Nephron (organoid): ENCODE measurements at regions not wholly inside any gene's neighbourhood (a gene's known extent, or its start where the extent isn't known, plus 50 kb on each side); places are given as distances from the start of the nearest gene placed in this dataset.

ENCODE experiments used
- H3K27ac Mint-ChIP-seq, 3 experiments: 2 replicates each; pipeline ENCODE4 v1.8.0; 2020; ENCODE audit warnings: mixed read lengths in 3 of 3, mild to moderate bottlenecking in 2 of 3, moderate library complexity in 1 of 3
- H3K27me3 Mint-ChIP-seq: 2 replicates; pipeline ENCODE4 v1.8.0; 2021; ENCODE audit warnings: low read depth, mild to moderate bottlenecking, moderate library complexity, mixed read lengths
- H3K36me3 Mint-ChIP-seq: 2 replicates; pipeline ENCODE4 v1.8.0; 2020; ENCODE audit warnings: low read depth, mixed read lengths
- H3K4me1 Mint-ChIP-seq: 2 replicates; pipeline ENCODE4 v1.8.0; 2020; ENCODE audit warnings: mixed read lengths
- H3K4me3 Mint-ChIP-seq, 3 experiments: 2 replicates each; pipeline ENCODE4 v1.8.0; 2020; ENCODE audit warnings: mild to moderate bottlenecking in 3 of 3, mixed read lengths in 3 of 3, moderate library complexity in 2 of 3
- H3K9me3 Mint-ChIP-seq: 2 replicates; pipeline ENCODE4 v1.8.0; 2020; ENCODE audit warnings: mixed read lengths
- CTCF ChIP-seq, 3 experiments: fragments of 200-600 bp; sonication (generic); IDR thresholded peaks; one replicate each; pipeline ENCODE4 v1.5.0; 2021; ENCODE audit warnings: antibody characterized with exemption in 3 of 3; ENCODE audit not compliant: unreplicated experiment in 3 of 3

DNA sequence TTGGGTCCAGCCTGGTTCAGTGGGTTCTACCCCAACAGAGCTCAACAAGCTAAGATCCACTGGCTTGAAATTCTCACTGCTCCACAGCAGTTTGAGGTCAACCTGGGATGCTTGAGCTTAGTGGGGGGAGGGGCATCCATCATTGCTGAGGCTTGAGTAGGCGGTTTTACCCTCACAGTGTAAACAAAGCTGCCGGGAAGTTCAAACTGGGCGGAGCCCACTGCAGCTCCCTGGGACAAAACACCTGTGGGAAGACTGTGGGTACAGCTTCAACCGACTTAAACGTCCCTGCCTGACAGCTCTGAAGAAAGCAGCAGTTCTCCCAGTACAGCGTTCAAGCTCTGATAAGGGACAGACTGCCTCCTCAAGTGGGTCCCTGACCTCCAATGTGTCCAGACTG lies 1161.9 kb downstream of the UQCRFS1 start:
- Mint-ChIP-seq H3K36me3 (no peaks in the 10 kb centered on the region), H3K4me1 (no peaks in the 10 kb centered on the region), H3K4me3 (no peak overlapping the region), H3K27me3 (peaks cover 5% of the 10 kb centered on the region), H3K27ac (no peak overlapping the region), H3K9me3 (peaks cover 17% of the 10 kb centered on the region)
- TF ChIP-seq CTCF (IDR thresholded peaks at IDR 0.05; ENCODE audit: unreplicated experiment in 3 of 3): no peak

GRCh38 chr19:28049875-28050274 lies 1163.1 kb downstream of the UQCRFS1 start:
- no peaks in the 10 kb centered on the region for H3K27me3 Mint-ChIP-seq

GRCh38 chr19:28046932-28047331 lies 1166.0 kb downstream of the UQCRFS1 start:
- no peak overlapping the region for H3K4me3 Mint-ChIP-seq
- H3K27me3 Mint-ChIP-seq: no peaks in the 10 kb centered on the region
- no peak for TF ChIP-seq CTCF (IDR thresholded peaks at IDR 0.05; ENCODE audit: unreplicated experiment in 3 of 3)
- H3K27ac Mint-ChIP-seq: no peak overlapping the region
- no peaks in the 10 kb centered on the region for H3K36me3 Mint-ChIP-seq
- peaks cover 9% of the 10 kb centered on the region for H3K9me3 Mint-ChIP-seq
- no peaks in the 10 kb centered on the region for H3K4me1 Mint-ChIP-seq

More at GRCh38 chr19:28049875-28050274, 1163.1 kb downstream of the UQCRFS1 start:
- no peaks in the 10 kb centered on the region for H3K4me1 Mint-ChIP-seq
- no peak for TF ChIP-seq CTCF (IDR thresholded peaks at IDR 0.05; ENCODE audit: unreplicated experiment in 3 of 3)
- H3K4me3 Mint-ChIP-seq: no peak overlapping the region
- peaks cover 17% of the 10 kb centered on the region for H3K9me3 Mint-ChIP-seq
- no peaks in the 10 kb centered on the region for H3K36me3 Mint-ChIP-seq
- no peak overlapping the region for H3K27ac Mint-ChIP-seq

GRCh38 chr19:28045621-28046020 lies 1167.3 kb downstream of the UQCRFS1 start:
- no peak for TF ChIP-seq CTCF (IDR thresholded peaks at IDR 0.05; ENCODE audit: unreplicated experiment in 3 of 3)
- H3K27me3 Mint-ChIP-seq: no peaks in the 10 kb centered on the region
- peaks cover 4% of the 10 kb centered on the region for H3K9me3 Mint-ChIP-seq
- H3K4me3 Mint-ChIP-seq: no peak overlapping the region
- H3K27ac Mint-ChIP-seq: no peak overlapping the region
- no peaks in the 10 kb centered on the region for H3K4me1 Mint-ChIP-seq
- no peaks in the 10 kb centered on the region for H3K36me3 Mint-ChIP-seq

GRCh38 chr19:28044477-28044876 lies 1168.5 kb downstream of the UQCRFS1 start:
- Mint-ChIP-seq H3K36me3 (no peaks in the 10 kb centered on the region), H3K27me3 (no peaks in the 10 kb centered on the region), H3K27ac (no peak overlapping the region), H3K9me3 (peaks cover 4% of the 10 kb centered on the region), H3K4me1 (no peaks in the 10 kb centered on the region), H3K4me3 (no peak overlapping the region)
- no peak for TF ChIP-seq CTCF (IDR thresholded peaks at IDR 0.05; ENCODE audit: unreplicated experiment in 3 of 3)

DNA sequence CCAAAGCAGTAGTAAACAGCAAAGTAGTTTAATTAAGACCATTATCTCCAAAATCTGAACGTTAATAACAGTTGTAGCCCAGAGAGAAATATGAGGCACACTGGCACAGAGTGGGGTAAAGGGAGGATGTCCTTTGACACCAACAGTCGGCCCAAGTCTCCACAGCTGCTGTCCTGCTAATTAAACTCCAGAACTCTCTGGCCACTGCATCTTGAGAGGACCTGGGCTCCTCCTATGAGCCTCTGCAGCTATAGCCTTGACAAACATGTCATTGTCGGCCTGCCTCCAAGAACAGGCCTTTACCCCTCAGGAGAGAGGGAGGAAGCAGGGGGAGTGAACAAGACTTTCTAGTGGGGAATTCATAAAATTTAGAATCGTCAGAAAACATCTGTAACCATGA lies 1170.4 kb downstream of the UQCRFS1 start:
- Mint-ChIP-seq H3K27ac (peak overlapping the region; percentile 45 to 68 (median 57)), H3K4me1 (no peaks in the 10 kb centered on the region), H3K27me3 (no peaks in the 10 kb centered on the region), H3K9me3 (no peaks in the 10 kb centered on the region), H3K36me3 (no peaks in the 10 kb centered on the region), H3K4me3 (no peak overlapping the region)
- no peak for TF ChIP-seq CTCF (IDR thresholded peaks at IDR 0.05; ENCODE audit: unreplicated experiment in 3 of 3)
